Skeletal muscle tissue (tissue), 3 donors: ENCODE measurements at regions not wholly inside any gene's neighbourhood (a gene's known extent, or its start where the extent isn't known, plus 50 kb on each side); places are given as distances from the start of the nearest gene placed in this dataset.

Source experiments
- H3K27ac ChIP-seq: one replicate; pipeline ENCODE4 v1.7.0; 2013; ENCODE audit warnings: mild to moderate bottlenecking, low read depth, low read length, inconsistent platforms
- H3K27me3 ChIP-seq, 3 donors: one replicate each; pipeline ENCODE4 v1.7.0; 2013; ENCODE audit warnings: low read length in 3 of 3; ENCODE audit not compliant: control insufficient read depth in 3 of 3, insufficient read depth in 3 of 3
- H3K36me3 ChIP-seq, 3 donors: one replicate each; pipeline ENCODE4 v1.7.0; 2013; ENCODE audit warnings: low read length in 3 of 3; ENCODE audit not compliant: control insufficient read depth in 3 of 3, insufficient read depth in 3 of 3
- H3K4me1 ChIP-seq, 3 donors: one replicate each; pipeline ENCODE4 v1.7.0; 2013; ENCODE audit warnings: low read length in 3 of 3, mild to moderate bottlenecking in 3 of 3; ENCODE audit not compliant: control insufficient read depth in 3 of 3, insufficient read depth in 3 of 3
- H3K4me3 ChIP-seq, 3 donors: one replicate each; pipeline ENCODE4 v1.7.0; 2013; ENCODE audit warnings: low read length in 3 of 3
- H3K9ac ChIP-seq, 3 donors: one replicate each; pipeline ENCODE4 v1.7.0; 2013; ENCODE audit warnings: low read length in 3 of 3, mild to moderate bottlenecking in 3 of 3, moderate library complexity in 2 of 3, low read depth in 1 of 3
- H3K9me3 ChIP-seq, 3 donors: one replicate each; pipeline ENCODE4 v1.7.0; 2013; ENCODE audit warnings: low read length in 3 of 3; ENCODE audit not compliant: control insufficient read depth in 3 of 3
- donor health status: Osteomylitis.

DNA sequence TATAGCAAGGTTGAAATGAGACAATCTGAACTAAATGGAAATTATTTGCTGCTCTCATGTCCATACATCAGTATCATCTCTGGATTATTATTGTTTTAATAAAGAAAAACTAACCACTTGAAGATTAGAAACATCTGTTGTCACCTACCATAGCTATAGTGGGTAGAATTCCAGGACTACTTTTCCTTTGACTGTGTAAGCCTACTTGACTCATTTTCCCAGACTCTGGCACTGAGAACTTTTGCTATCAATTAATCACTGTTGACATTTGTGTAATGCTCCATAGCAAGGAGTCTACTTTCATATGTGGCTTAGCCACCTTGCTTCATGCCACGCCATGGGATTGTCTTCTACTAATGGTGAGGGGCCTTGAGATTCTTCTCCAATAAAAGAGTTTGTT is 59.9 kb upstream of the ARRDC3 start:
- Histone ChIP-seq H3K9ac (no peak overlapping the region), H3K27ac (no peak overlapping the region), H3K4me1 (no peaks in the 10 kb centered on the region), H3K27me3 (no peaks in the 10 kb centered on the region), H3K4me3 (no peak overlapping the region), H3K36me3 (no peaks in the 10 kb centered on the region), H3K9me3 (no peaks in the 10 kb centered on the region)

DNA sequence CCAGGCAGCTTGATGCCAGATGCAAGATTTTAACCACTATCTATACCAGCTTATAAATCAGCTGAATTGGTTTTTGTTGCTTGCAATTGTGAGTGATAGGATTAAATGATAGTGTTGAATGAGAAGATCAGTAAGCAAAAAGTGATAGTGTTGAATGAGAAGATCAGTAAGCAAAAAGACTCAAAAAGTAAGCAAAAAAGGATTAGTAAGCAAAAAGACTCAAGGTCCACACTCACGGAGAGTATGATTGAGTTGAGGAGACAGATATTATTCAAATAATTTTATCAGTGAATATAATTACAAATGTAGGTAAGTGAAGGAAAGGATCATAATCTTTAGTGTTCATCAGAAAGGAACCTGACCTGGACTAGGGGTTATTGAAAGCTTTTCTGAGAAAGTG is 58.0 kb upstream of the ARRDC3 start:
- Histone ChIP-seq H3K4me3 (no peak overlapping the region), H3K27me3 (no peaks in the 10 kb centered on the region), H3K9me3 (no peaks in the 10 kb centered on the region), H3K36me3 (no peaks in the 10 kb centered on the region), H3K4me1 (no peaks in the 10 kb centered on the region), H3K9ac (no peak overlapping the region), H3K27ac (no peak overlapping the region)

DNA sequence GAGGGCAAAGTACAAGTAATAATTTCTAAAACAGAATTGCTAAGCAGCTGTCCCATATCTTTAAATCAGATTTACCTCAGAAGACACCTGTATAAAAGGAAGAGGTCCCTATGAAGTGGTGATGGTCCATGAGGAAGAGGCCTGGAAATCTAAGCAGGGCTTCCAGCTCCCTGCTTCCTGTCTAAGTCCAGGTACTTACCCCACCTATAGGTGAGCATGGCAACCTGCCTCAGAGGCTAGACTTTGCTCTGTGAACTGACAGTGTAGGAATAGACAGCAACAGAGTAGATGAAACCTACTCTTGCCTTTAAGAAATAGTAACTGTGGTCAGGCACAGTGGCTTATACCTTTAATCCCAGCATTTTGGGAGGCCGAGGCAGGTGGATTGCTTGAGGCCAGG is 55.8 kb upstream of the ARRDC3 start:
- no peak overlapping the region for H3K9ac ChIP-seq

DNA sequence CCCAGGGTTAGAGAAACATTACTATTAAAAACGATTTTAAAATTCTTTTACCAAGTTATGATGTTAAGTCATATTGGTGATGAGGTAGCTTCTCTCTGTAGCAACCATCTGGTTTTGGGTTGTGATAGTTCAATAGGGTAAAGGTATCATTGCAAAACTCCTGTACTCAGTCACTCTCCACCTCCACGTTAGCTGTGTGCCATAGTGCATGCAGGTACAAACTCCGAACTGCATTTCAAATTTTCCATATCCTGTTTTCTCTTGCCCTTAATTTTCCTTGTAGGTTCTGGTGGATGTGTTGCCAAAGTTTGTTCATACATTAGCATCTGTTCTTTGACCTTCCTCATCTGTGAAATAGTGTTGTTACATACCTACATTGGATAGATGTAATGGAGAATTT is 53.1 kb upstream of the ARRDC3 start:
- Histone ChIP-seq H3K27ac (no peak overlapping the region), H3K4me3 (no peak overlapping the region), H3K9me3 (no peaks in the 10 kb centered on the region), H3K36me3 (no peaks in the 10 kb centered on the region), H3K9ac (no peak overlapping the region), H3K27me3 (no peaks in the 10 kb centered on the region), H3K4me1 (no peaks in the 10 kb centered on the region)

More for the DNA sequence above, 55.8 kb upstream of the ARRDC3 start:
- no peak overlapping the region for H3K27ac ChIP-seq
- no peaks in the 10 kb centered on the region for H3K36me3 ChIP-seq
- no peaks in the 10 kb centered on the region for H3K4me1 ChIP-seq
- no peaks in the 10 kb centered on the region for H3K27me3 ChIP-seq
- no peaks in the 10 kb centered on the region for H3K9me3 ChIP-seq
- H3K4me3 ChIP-seq: no peak overlapping the region

DNA sequence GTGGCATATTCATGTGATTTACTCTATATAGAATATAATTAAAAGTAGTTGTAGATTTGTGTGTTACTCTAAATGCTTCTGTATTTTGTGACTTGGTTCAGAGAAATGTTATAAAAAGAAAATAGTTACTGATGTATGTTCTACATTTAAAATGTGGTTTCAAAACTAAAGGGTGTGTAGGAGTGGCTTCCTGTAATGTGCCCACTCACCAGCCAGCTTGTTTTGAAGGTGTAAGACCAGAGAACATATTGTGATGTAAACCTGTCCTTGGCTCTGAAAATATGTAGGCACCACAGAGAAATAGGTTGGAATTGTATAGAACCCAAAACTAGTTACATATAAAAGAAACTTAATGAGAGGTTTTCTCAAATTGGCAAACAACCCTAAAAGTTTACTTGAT is 51.2 kb upstream of the ARRDC3 start:
- H3K4me3 ChIP-seq: no peak overlapping the region
- H3K27me3 ChIP-seq: no peaks in the 10 kb centered on the region
- no peaks in the 10 kb centered on the region for H3K36me3 ChIP-seq
- H3K27ac ChIP-seq: no peak overlapping the region
- no peaks in the 10 kb centered on the region for H3K4me1 ChIP-seq
- H3K9ac ChIP-seq: no peak overlapping the region
- no peaks in the 10 kb centered on the region for H3K9me3 ChIP-seq

DNA sequence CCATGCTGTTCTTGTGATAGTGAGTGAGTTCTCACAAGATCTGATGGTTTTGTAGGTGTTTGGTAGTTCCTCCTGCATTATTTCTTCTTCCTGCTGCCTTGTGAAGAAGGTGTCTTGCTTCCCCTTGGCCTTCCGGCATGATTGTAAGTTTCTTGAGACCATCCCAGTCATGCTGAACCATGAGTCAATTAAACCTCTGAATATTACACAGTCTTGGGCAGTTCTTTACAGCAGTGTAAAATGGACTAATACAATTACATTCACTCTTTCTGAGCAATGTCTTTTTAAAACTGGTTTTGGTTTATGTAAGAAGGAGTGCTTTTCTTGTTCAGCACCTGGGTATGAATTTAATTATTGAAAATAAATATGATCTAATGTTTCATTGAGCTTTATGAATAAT is 50.7 kb upstream of the ARRDC3 start:
- no peaks in the 10 kb centered on the region for H3K36me3 ChIP-seq
- H3K9me3 ChIP-seq: no peaks in the 10 kb centered on the region
- H3K27ac ChIP-seq: no peak overlapping the region
- H3K9ac ChIP-seq: no peak overlapping the region
- no peaks in the 10 kb centered on the region for H3K4me1 ChIP-seq
- no peaks in the 10 kb centered on the region for H3K27me3 ChIP-seq
- no peak overlapping the region for H3K4me3 ChIP-seq
